Stomach (tissue), 4 donors: ENCODE measurements at regions not wholly inside any gene's neighbourhood (a gene's known extent, or its start where the extent isn't known, plus 50 kb on each side); places are given as distances from the start of the nearest gene placed in this dataset.

Experiments used
- EP300 ChIP-seq: sonication (generic); formaldehyde crosslinking; IDR thresholded peaks from one replicate; pipeline ENCODE4 v1.6.1; 2017; ENCODE audit warnings: antibody characterized with exemption
- POLR2A ChIP-seq, 4 donors: fragments of 450-650 bp; IDR thresholded peaks; one replicate each; pipeline ENCODE4 v1.6.1; 2016; ENCODE audit warnings: antibody characterized with exemption in 4 of 4, control low read depth in 2 of 4, mild to moderate bottlenecking in 1 of 4, moderate library complexity in 1 of 4
- POLR2AphosphoS5 ChIP-seq, 3 donors: sonication (generic); formaldehyde crosslinking; IDR thresholded peaks; one replicate each; pipeline ENCODE4 v1.6.1; 2016; ENCODE audit warnings: antibody characterized with exemption in 3 of 3
- TF ChIP-seq, protein P1 (sequence below), 7 experiments: fragments of 450-650 bp in 4 of 7; fragments of 200-600 bp in 3 of 7; sonication (generic) in 3 of 7; IDR thresholded peaks; one replicate each; pipeline ENCODE4 v1.5.1; 2016 to 2019; ENCODE audit warnings: antibody characterized with exemption in 7 of 7, control low read depth in 2 of 7, mild to moderate bottlenecking in 1 of 7

- TF ChIP-seq POLR2A (IDR thresholded peaks at IDR 0.05) (no peak), POLR2AphosphoS5 (IDR thresholded peaks at IDR 0.05) (no peak), EP300 (no peak)
- TF ChIP-seq, protein P1, sequence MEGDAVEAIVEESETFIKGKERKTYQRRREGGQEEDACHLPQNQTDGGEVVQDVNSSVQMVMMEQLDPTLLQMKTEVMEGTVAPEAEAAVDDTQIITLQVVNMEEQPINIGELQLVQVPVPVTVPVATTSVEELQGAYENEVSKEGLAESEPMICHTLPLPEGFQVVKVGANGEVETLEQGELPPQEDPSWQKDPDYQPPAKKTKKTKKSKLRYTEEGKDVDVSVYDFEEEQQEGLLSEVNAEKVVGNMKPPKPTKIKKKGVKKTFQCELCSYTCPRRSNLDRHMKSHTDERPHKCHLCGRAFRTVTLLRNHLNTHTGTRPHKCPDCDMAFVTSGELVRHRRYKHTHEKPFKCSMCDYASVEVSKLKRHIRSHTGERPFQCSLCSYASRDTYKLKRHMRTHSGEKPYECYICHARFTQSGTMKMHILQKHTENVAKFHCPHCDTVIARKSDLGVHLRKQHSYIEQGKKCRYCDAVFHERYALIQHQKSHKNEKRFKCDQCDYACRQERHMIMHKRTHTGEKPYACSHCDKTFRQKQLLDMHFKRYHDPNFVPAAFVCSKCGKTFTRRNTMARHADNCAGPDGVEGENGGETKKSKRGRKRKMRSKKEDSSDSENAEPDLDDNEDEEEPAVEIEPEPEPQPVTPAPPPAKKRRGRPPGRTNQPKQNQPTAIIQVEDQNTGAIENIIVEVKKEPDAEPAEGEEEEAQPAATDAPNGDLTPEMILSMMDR (IDR thresholded peaks at IDR 0.05) = no peak
Measured at GRCh38 chr6:142621822-142622221, 320.0 kb downstream of the ADGRG6 start.
